Esophagus muscularis mucosa (tissue), 4 donors: ENCODE measurements at regions not wholly inside any gene's neighbourhood (a gene's known extent, or its start where the extent isn't known, plus 50 kb on each side); places are given as distances from the start of the nearest gene placed in this dataset.

Source experiments
- DNase-seq: peaks from one replicate; pipeline ENCODE4 v3.0.0-alpha.2; 2017; ENCODE audit errors: extremely low spot score
- H3K27ac ChIP-seq, 4 donors: fragments of 200-600 bp; sonication (generic); replicated peaks in 1 of 4; 1 replicate in 3 of 4; 2 replicates in 1 of 4; pipeline ENCODE4 v1.5.1; 2016 to 2019; ENCODE audit warnings: mild to moderate bottlenecking in 1 of 4
- H3K27me3 ChIP-seq, 4 donors: fragments of 200-600 bp; sonication (generic); one replicate each; pipeline versions ENCODE4 v1.5.1 to v1.6.0; 2016 to 2019
- H3K36me3 ChIP-seq, 4 donors: fragments of 200-600 bp; sonication (generic); one replicate each; pipeline ENCODE4 v1.5.1; 2016 to 2019
- H3K4me1 ChIP-seq, 4 donors: fragments of 200-600 bp; sonication (generic); one replicate each; pipeline ENCODE4 v1.5.1; 2016 to 2019
- H3K4me3 ChIP-seq, 4 donors: fragments of 200-600 bp; sonication (generic); 1 replicate in 2 of 4; 2 replicates in 2 of 4; pipeline ENCODE4 v1.5.1; 2016 to 2019; ENCODE audit warnings: mild to moderate bottlenecking in 4 of 4, moderate library complexity in 1 of 4
- H3K9me3 ChIP-seq, 4 donors: fragments of 200-600 bp; sonication (generic); 1 replicate in 3 of 4; 2 replicates in 1 of 4; pipeline ENCODE4 v1.5.1; 2016 to 2019
- EP300 ChIP-seq: sonication (generic); formaldehyde crosslinking; IDR thresholded peaks from one replicate; pipeline ENCODE4 v1.6.1; 2017; ENCODE audit warnings: antibody characterized with exemption
- POLR2A ChIP-seq: fragments of 450-650 bp; IDR thresholded peaks from one replicate; pipeline ENCODE4 v1.6.1; 2017; ENCODE audit warnings: antibody characterized with exemption, moderate library complexity, mild to moderate bottlenecking, low read depth
- POLR2AphosphoS5 ChIP-seq, 2 donors: sonication (generic); formaldehyde crosslinking; IDR thresholded peaks; one replicate each; pipeline ENCODE4 v1.6.1; 2017; ENCODE audit warnings: antibody characterized with exemption in 2 of 2
- WGBS: methylation state at CpG from one replicate; pipeline ENCODE4 v1.1.5; 2018; 5-methylcytosine and 5-hydroxymethylcytosine counted together
- intact Hi-C: fragments of 100-400 bp; cut with DNase I; formaldehyde crosslinking; loops from one replicate; pipeline ENCODE4 v1.15.1; 2023
- TF ChIP-seq, protein P1 (sequence below), 3 experiments: fragments of 200-600 bp in 2 of 3; fragments of 450-650 bp in 1 of 3; sonication (generic) in 2 of 3; IDR thresholded peaks; one replicate each; pipeline ENCODE4 v1.5.1; 2017 to 2019; ENCODE audit warnings: antibody characterized with exemption in 3 of 3, mild to moderate bottlenecking in 2 of 3, moderate library complexity in 1 of 3

DNA sequence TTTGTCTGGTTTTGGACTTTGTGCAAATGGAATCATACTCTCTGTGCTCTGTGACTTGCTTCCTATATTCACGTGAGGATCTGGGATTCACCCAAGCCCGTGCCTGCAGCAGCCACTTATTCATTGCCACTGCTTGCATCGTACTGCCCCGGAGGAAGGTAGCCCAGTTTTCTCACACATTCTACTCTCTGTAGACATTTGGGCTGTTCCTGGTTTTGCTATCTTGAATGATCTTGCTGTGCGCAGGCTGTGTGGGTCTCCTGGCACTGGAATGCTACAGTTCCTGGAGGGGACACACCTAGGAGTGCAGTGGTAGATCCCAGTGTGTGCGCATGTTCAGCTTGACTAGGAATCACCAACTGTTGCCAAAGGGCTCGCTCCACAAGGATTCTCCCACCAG is 99.2 kb upstream of the BOD1 start:
- no peak for DNase-seq
- no peak overlapping the region for H3K27ac ChIP-seq
- whole genome bisulfite sequencing: 79% methylated on average over 7 of the region's 7 CpGs
- TF ChIP-seq POLR2AphosphoS5 (IDR thresholded peaks at IDR 0.05) (no peak), POLR2A (no peak), EP300 (no peak)
- TF ChIP-seq, protein P1, sequence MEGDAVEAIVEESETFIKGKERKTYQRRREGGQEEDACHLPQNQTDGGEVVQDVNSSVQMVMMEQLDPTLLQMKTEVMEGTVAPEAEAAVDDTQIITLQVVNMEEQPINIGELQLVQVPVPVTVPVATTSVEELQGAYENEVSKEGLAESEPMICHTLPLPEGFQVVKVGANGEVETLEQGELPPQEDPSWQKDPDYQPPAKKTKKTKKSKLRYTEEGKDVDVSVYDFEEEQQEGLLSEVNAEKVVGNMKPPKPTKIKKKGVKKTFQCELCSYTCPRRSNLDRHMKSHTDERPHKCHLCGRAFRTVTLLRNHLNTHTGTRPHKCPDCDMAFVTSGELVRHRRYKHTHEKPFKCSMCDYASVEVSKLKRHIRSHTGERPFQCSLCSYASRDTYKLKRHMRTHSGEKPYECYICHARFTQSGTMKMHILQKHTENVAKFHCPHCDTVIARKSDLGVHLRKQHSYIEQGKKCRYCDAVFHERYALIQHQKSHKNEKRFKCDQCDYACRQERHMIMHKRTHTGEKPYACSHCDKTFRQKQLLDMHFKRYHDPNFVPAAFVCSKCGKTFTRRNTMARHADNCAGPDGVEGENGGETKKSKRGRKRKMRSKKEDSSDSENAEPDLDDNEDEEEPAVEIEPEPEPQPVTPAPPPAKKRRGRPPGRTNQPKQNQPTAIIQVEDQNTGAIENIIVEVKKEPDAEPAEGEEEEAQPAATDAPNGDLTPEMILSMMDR (IDR thresholded peaks at IDR 0.05): no peak
- H3K27me3 ChIP-seq: no peaks in the 10 kb centered on the region
- H3K4me1 ChIP-seq: no peaks in the 10 kb centered on the region
- H3K9me3 ChIP-seq: no peaks in the 10 kb centered on the region
- no peaks in the 10 kb centered on the region for H3K36me3 ChIP-seq
- H3K4me3 ChIP-seq: no peak overlapping the region
- intact Hi-C loops: no loop called here

DNA sequence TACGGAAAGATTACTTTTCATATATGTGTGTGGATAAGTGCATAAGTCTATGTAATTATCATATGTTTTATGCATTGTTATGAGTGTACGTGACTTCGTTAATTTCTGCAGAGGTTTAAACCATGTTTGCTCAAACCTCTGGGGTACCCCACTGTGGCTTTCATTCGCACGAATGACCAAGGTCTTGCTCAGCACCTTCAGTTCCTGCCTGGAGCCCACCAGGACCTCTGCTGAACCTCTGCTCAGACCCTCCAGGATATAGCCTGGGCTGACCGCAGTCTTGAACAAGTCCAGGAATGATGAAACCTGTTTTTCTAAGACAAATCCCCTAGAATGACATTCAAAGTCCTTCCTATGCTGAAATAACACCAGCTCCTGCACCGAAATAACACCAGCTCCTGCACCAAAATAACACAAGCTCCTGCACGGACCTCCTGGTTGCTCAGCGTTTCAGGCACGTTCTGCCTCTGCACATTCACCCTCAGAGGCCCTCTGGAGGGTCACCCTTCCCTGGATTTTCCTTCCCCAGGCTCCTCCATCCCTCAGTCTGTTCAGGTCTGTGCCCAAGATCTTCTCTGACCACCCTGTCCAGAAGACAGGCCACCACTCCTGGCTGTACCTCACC is 99.7 kb upstream of the BOD1 start:
- no peaks in the 10 kb centered on the region for H3K9me3 ChIP-seq
- intact Hi-C loops: no loop called here
- 90% methylated on average over 10 of the region's 10 CpGs for WGBS
- H3K27me3 ChIP-seq: no peaks in the 10 kb centered on the region
- DNase-seq: no peak
- H3K4me3 ChIP-seq: no peak overlapping the region
- no peaks in the 10 kb centered on the region for H3K4me1 ChIP-seq
- no peak overlapping the region for H3K27ac ChIP-seq
- TF ChIP-seq POLR2A (no peak), POLR2AphosphoS5 (IDR thresholded peaks at IDR 0.05) (no peak)
- no peaks in the 10 kb centered on the region for H3K36me3 ChIP-seq

DNA sequence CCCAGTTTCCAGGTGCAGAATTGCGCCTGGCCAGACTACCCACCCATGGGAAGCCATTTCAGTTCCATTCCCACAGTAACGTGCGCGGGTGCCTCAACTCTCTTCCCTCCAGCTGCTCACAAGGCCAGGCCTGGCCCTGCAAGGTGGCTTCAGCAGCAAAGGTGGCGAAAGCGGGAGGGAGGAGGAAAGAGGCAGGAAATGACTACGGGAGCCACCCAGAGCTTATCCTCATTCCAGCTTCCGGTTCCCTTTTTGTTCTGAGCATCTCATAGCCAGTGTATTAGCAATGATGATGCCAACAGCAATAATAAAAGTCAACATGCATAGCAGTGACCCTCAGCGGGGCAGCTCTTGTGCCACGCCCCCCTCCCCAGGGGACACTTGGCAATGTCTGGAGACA is 101.5 kb upstream of the BOD1 start:
- intact Hi-C loops: no loop called here
- H3K36me3 ChIP-seq: no peaks in the 10 kb centered on the region
- no peak overlapping the region for H3K27ac ChIP-seq
- no peak for DNase-seq
- peaks cover 0 to 4% (median 0%) of the 10 kb centered on the region in 4 donors for H3K27me3 ChIP-seq
- 88% methylated on average over 9 of the region's 10 CpGs for WGBS
- no peak overlapping the region for H3K4me3 ChIP-seq
- TF ChIP-seq EP300: no peak
- H3K4me1 ChIP-seq: no peaks in the 10 kb centered on the region
- no peaks in the 10 kb centered on the region for H3K9me3 ChIP-seq

DNA sequence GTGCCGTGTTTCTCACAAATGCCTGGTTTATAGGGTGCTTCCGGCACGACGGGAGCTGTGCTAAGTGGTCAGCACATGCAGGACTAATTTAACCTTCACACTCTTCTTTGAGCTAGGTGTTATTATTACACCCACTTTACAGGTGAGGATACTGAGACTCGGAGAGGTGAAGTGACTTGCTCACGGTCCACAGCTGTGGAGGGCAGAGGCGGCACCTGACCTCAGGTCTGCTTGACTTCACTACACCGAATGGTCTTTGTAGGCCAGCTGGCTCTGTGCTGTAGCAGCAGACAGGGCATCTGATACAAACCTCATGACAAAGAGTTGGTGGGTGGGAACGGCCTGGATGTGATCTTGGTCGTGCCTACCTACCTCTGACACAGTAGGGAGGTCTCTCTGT is 102.0 kb upstream of the BOD1 start:
- H3K4me1 ChIP-seq: no peaks in the 10 kb centered on the region
- no peak overlapping the region for H3K4me3 ChIP-seq
- no peaks in the 10 kb centered on the region for H3K9me3 ChIP-seq
- TF ChIP-seq, protein P1 (IDR thresholded peaks at IDR 0.05): no peak
- TF ChIP-seq POLR2AphosphoS5 (IDR thresholded peaks at IDR 0.05): no peak
- TF ChIP-seq EP300: no peak
- TF ChIP-seq POLR2A: no peak
- no peak for DNase-seq
- intact Hi-C loops: no loop called here
- peaks cover 0 to 8% (median 0%) of the 10 kb centered on the region in 4 donors for H3K27me3 ChIP-seq
- H3K36me3 ChIP-seq: no peaks in the 10 kb centered on the region
- 81% methylated on average over 6 of the region's 10 CpGs for WGBS
- no peak overlapping the region for H3K27ac ChIP-seq

DNA sequence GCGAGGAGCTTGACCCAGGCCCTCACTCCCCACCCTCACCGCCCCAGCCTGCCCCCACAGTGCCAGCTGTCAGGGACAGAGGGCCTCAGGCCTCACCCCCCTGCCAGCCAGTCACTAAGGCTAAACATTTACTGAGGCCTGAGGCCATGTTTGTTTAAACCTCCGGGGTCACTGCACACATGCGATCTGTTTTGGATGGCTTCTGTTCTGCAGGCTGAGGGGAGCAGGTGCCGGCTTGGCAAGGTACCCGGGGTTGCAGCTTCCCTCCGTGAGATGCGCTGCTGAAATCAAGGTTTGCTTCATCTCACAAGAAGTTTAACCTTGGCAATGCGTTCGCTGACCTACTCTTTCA is 103.3 kb upstream of the BOD1 start:
- intact Hi-C loops: no loop called here
- no peak for DNase-seq
- no peaks in the 10 kb centered on the region for H3K9me3 ChIP-seq

More for the DNA sequence above, 103.3 kb upstream of the BOD1 start:
- TF ChIP-seq EP300 (no peak), POLR2AphosphoS5 (IDR thresholded peaks at IDR 0.05) (no peak), POLR2A (no peak)
- TF ChIP-seq, protein P1 (IDR thresholded peaks at IDR 0.05): no peak
- Histone ChIP-seq H3K27ac (no peak overlapping the region), H3K27me3 (peaks cover 0 to 8% (median 0%) of the 10 kb centered on the region in 4 donors), H3K36me3 (no peaks in the 10 kb centered on the region), H3K4me3 (no peak overlapping the region), H3K4me1 (no peaks in the 10 kb centered on the region)
- 65% methylated on average over 9 of the region's 10 CpGs for WGBS
